SJCRH30 (cell line): ENCODE measurements at regions not wholly inside any gene's neighbourhood (a gene's known extent, or its start where the extent isn't known, plus 50 kb on each side); places are given as distances from the start of the nearest gene placed in this dataset.

Experiments
- DNase-seq, 2 experiments: peaks; one replicate each; pipeline ENCODE4 v3.0.0-alpha.2; 2015 to 2020
- H3K27ac ChIP-seq: fragments of 250-450 bp; sonication (Bioruptor Pico); 2 replicates; pipeline ENCODE4 v1.5.1; 2020; ENCODE audit warnings: mild to moderate bottlenecking, moderate library complexity
- H3K27me3 ChIP-seq: fragments of 250-450 bp; sonication (Bioruptor Pico); 2 replicates; pipeline ENCODE4 v1.5.1; 2020; ENCODE audit warnings: mild to moderate bottlenecking, moderate library complexity
- H3K36me3 ChIP-seq: fragments of 250-450 bp; sonication (Bioruptor Pico); 2 replicates; pipeline ENCODE4 v1.5.1; 2020; ENCODE audit warnings: mild to moderate bottlenecking, moderate library complexity
- H3K4me1 ChIP-seq: fragments of 250-450 bp; sonication (Bioruptor Pico); 2 replicates; pipeline ENCODE4 v1.5.1; 2020; ENCODE audit warnings: mild to moderate bottlenecking, moderate library complexity
- H3K4me3 ChIP-seq: fragments of 250-450 bp; sonication (Bioruptor Pico); 2 replicates; pipeline ENCODE4 v1.5.1; 2020; ENCODE audit warnings: mild to moderate bottlenecking, moderate library complexity
- H3K9me3 ChIP-seq: fragments of 250-450 bp; sonication (Bioruptor Pico); replicated peaks from 2 replicates; pipeline ENCODE4 v1.5.1; 2020; ENCODE audit warnings: mild to moderate bottlenecking, moderate library complexity

GRCh38 chr15:25060996-25061620 is 106.3 kb downstream of the SNRPN start:
- no peak for DNase-seq
- no peaks in the 10 kb centered on the region for H3K27me3 ChIP-seq
- no peak overlapping the region for H3K4me3 ChIP-seq
- H3K4me1 ChIP-seq = no peaks in the 10 kb centered on the region
- H3K27ac ChIP-seq = no peak overlapping the region
- H3K36me3 ChIP-seq = peaks cover 2% of the 10 kb centered on the region; the same call in 1 of the 2 replicates
- H3K9me3 ChIP-seq = no peaks in the 10 kb centered on the region; the same call in none of the 2 replicates

DNA sequence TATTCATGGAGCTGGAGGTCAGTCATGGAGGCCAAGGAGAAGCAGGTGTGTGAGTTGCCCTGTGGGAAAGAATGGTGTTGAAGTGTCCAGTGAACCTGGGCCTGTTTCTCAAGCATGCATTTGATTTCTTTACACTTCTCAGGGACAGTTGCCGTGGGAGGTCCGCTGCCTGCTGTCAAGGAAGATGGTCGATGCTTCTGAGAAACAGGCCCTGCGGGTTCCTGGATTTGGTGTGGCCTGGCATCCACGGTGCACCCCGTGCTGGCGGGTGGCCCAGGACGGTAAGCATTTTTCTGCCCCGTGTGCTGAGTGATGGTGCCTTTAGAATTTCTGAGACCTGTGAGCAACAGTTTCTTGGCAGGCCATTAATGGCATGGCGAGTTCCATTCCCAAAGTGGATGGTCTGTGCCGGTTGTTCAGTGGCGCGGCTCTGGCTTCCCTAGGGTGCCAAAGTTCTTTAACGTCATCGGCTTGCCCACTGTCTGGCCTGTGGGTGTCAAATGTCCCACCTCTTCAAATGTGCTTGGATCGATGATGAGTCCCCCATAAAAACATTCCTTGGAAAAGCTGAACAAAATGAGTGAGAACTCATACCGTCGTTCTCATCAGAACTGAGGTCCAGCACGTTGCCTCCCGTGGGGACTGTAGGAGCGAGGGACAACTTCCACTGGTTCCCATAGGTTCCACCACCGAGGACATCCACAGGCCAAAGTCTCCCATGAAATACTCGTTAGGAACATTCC is 107.2 kb downstream of the SNRPN start:
- peaks cover 3% of the 10 kb centered on the region; the same call in 1 of the 2 replicates for H3K36me3 ChIP-seq
- no peaks in the 10 kb centered on the region; the same call in 1 of the 2 replicates for H3K9me3 ChIP-seq
- no peak overlapping the region for H3K4me3 ChIP-seq
- no peak for DNase-seq
- no peak overlapping the region for H3K27ac ChIP-seq
- H3K27me3 ChIP-seq = no peaks in the 10 kb centered on the region
- H3K4me1 ChIP-seq = no peaks in the 10 kb centered on the region

- H3K4me1 ChIP-seq = no peaks in the 10 kb centered on the region
- no peak for DNase-seq
- H3K9me3 ChIP-seq = no peaks in the 10 kb centered on the region; the same call in 1 of the 2 replicates
- no peak overlapping the region for H3K4me3 ChIP-seq
- no peaks in the 10 kb centered on the region for H3K27me3 ChIP-seq
- no peak overlapping the region for H3K27ac ChIP-seq
- H3K36me3 ChIP-seq = peaks cover 3% of the 10 kb centered on the region; the same call in 1 of the 2 replicates
These were observed 108.0 kb downstream of the SNRPN start for GRCh38 chr15:25062551-25063430.

DNA sequence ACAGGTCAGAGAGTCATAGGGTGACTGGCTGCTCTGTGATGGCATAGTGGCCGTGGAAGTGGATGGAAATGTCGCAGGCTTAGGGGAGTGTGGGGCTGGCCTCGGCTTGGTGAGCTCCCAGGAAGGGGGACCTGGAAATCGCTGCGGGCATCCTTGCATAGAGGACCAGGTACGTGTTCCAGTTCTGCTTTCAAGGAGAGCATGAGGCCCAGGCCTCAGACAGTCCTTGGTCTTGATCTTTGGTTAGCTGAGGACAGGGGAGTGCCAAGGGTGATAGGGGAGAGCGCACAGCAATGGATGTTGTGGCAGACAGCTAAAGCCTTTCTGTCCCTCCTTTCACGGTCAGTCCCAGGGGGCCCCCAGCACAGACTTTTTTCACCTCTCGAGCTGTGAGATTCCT is 110.5 kb downstream of the SNRPN start:
- Histone ChIP-seq H3K27ac (no peak overlapping the region), H3K9me3 (peaks cover 3% of the 10 kb centered on the region; the same call in 1 of the 2 replicates), H3K4me1 (no peaks in the 10 kb centered on the region), H3K27me3 (no peaks in the 10 kb centered on the region), H3K36me3 (peaks cover 7% of the 10 kb centered on the region; the same call in 1 of the 2 replicates), H3K4me3 (no peak overlapping the region)
- no peak for DNase-seq

- Histone ChIP-seq H3K27ac (no peak overlapping the region), H3K9me3 (peaks cover 3% of the 10 kb centered on the region; the same call in 1 of the 2 replicates), H3K27me3 (no peaks in the 10 kb centered on the region), H3K4me1 (no peaks in the 10 kb centered on the region), H3K36me3 (peaks cover 7% of the 10 kb centered on the region; the same call in 1 of the 2 replicates), H3K4me3 (no peak overlapping the region)
- no peak for DNase-seq
These were observed 111.1 kb downstream of the SNRPN start for GRCh38 chr15:25065876-25066275.

DNA sequence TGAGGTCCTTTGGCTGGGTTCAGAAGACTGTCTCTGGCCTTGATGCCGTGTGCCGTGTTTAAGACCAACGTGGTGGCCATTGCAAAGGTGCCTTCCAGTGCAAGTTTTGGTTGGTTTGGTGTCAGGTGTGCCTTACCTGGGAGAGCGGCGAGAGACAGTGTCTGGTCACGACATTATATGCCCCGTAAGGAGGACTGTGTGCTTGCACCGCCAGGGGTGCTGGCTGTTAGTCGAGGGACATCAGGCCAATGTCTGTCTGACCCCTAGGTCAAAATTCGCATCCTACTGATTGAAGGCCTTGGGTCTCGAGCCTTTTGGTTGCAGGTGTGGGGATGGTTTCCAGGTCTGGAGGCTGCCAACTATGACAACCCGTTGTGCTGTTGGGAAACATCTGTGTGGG is 111.9 kb downstream of the SNRPN start:
- no peaks in the 10 kb centered on the region for H3K27me3 ChIP-seq
- no peak overlapping the region for H3K4me3 ChIP-seq
- no peak overlapping the region for H3K27ac ChIP-seq
- DNase-seq = no peak
- peaks cover 5% of the 10 kb centered on the region; the same call in 1 of the 2 replicates for H3K9me3 ChIP-seq
- H3K4me1 ChIP-seq = no peaks in the 10 kb centered on the region
- H3K36me3 ChIP-seq = peaks cover 7% of the 10 kb centered on the region; the same call in 1 of the 2 replicates

DNA sequence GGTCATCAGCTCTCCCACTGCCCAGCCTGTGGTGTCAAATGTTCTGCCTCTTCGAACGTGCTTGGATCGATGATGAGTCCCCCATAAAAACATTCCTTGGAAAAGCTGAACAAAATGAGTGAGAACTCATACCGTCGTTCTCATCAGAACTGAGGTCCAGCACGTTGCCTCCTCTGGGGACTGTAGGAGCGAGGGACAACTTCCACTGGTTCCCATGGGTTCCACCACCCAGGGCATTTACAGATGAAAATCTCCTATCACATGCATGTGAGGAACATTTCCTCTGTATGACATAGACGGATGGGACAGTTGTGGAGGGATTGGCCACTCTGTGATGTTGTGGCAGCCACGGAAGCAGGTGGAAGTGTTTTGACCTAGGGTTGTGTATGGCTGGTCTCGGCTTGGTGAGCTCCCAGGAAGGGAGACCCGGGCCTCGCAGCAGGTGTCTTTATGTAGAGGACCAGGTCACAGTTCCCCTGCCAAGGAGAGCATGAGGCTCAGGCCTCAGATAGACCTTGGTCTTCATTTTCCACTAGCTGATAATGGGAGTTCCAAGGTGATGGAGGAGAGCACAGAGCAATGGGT is 113.0 kb downstream of the SNRPN start:
- Histone ChIP-seq H3K4me3 (no peak overlapping the region), H3K36me3 (peaks cover 7% of the 10 kb centered on the region; the same call in 1 of the 2 replicates), H3K27ac (no peak overlapping the region), H3K27me3 (no peaks in the 10 kb centered on the region), H3K9me3 (peaks cover 5% of the 10 kb centered on the region; the same call in 1 of the 2 replicates), H3K4me1 (no peaks in the 10 kb centered on the region)
- no peak for DNase-seq

GRCh38 chr15:25068696-25069095 is 113.9 kb downstream of the SNRPN start:
- Histone ChIP-seq H3K27ac (no peak overlapping the region), H3K4me1 (no peaks in the 10 kb centered on the region), H3K4me3 (no peak overlapping the region), H3K27me3 (no peaks in the 10 kb centered on the region), H3K36me3 (peaks cover 10% of the 10 kb centered on the region; the same call in 1 of the 2 replicates), H3K9me3 (peaks cover 14% of the 10 kb centered on the region; the same call in 1 of the 2 replicates)
- no peak for DNase-seq

GRCh38 chr15:25070353-25070963 is 115.7 kb downstream of the SNRPN start:
- H3K4me1 ChIP-seq = no peaks in the 10 kb centered on the region
- DNase-seq = no peak

DNA sequence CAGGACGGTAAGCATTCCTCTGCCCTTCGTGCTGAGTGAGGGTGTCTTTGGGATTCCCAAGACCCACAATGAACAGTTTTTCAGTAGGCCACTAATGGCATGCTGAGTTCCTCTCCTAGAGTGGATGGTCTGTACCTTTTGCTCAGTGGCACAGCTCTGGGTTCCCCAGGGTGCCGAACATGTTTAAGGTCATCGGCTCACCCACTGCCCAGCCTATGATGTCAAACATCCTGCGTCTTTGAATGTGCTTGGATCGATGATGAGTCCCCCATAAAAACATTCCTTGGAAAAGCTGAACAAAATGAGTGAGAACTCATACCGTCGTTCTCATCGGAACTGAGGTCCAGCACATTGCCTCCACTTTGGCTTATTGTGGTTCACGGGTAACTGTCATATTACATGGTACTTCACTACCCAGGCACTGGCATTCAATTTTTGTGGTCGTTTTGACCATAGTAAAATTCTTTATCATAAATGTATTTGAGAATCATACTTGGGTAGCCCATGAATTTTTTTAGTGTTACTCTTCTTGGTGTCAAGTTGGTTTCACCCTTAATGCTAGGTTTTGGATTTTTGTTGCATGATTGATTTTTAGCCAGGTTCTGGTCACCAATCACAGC is 118.2 kb downstream of the SNRPN start:
- no peak overlapping the region for H3K27ac ChIP-seq
- H3K27me3 ChIP-seq = no peaks in the 10 kb centered on the region
- peaks cover 14% of the 10 kb centered on the region; the same call in 1 of the 2 replicates for H3K36me3 ChIP-seq
- H3K4me3 ChIP-seq = no peak overlapping the region
- no peaks in the 10 kb centered on the region for H3K4me1 ChIP-seq
- DNase-seq = no peak
- H3K9me3 ChIP-seq = peaks cover 16% of the 10 kb centered on the region; the same call in 1 of the 2 replicates

More at GRCh38 chr15:25070353-25070963, 115.7 kb downstream of the SNRPN start:
- Histone ChIP-seq H3K9me3 (peaks cover 14% of the 10 kb centered on the region; the same call in 1 of the 2 replicates), H3K36me3 (peaks cover 17% of the 10 kb centered on the region; the same call in 1 of the 2 replicates), H3K4me3 (no peak overlapping the region), H3K27me3 (no peaks in the 10 kb centered on the region), H3K27ac (no peak overlapping the region)

DNA sequence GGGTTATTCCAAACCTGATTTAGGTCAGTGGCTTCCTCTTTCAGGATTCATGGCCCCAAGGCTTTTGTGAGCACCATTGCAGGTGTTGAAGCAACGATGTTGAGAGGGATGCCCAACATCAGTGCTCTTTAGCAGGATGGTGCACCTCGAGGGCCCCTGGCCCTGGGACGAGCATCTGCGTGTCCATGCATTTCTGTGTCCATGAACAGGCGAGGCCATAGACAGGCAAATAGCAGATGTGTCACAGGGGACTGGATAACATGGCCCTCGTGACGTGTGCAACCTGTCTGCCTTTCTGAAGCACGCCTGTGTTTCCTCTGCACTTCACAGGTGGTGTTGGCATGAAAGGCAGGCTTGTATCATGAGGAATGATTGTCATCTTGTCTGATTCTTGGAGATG is 132.3 kb downstream of the SNRPN start:
- Histone ChIP-seq H3K4me1 (no peaks in the 10 kb centered on the region), H3K27ac (no peak overlapping the region), H3K9me3 (no peaks in the 10 kb centered on the region), H3K4me3 (no peak overlapping the region), H3K36me3 (no peaks in the 10 kb centered on the region; the same call in 1 of the 2 replicates), H3K27me3 (no peaks in the 10 kb centered on the region)
- no peak for DNase-seq

GRCh38 chr15:25088261-25088790 is 133.5 kb downstream of the SNRPN start:
- no peaks in the 10 kb centered on the region; the same call in 1 of the 2 replicates for H3K36me3 ChIP-seq
- H3K27ac ChIP-seq = no peak overlapping the region
- no peaks in the 10 kb centered on the region for H3K4me1 ChIP-seq
- H3K4me3 ChIP-seq = no peak overlapping the region
- no peaks in the 10 kb centered on the region for H3K27me3 ChIP-seq
- H3K9me3 ChIP-seq = no peaks in the 10 kb centered on the region
- no peak for DNase-seq

DNA sequence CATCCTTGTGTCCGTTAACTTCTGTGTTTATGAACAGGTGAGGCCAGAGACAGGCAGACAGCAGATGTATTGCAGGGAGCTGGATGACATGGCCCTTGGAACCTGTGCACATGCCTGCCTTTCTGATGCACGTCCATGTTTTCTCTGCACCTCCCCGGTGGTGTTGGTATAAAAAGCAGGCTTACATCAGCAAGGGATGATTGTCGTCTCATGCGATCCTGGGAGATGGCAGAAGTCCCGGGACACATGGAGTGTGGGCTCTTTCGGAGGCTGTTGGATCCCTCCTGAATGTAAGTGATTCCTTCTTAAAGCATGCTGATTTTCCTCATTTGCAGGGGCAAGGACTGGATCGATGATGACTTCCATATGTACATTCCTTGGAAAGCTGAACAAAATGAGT is 134.8 kb downstream of the SNRPN start:
- H3K27me3 ChIP-seq = no peaks in the 10 kb centered on the region
- no peak overlapping the region for H3K27ac ChIP-seq
- no peaks in the 10 kb centered on the region for H3K9me3 ChIP-seq
- H3K36me3 ChIP-seq = no peaks in the 10 kb centered on the region; the same call in 1 of the 2 replicates
- H3K4me1 ChIP-seq = no peaks in the 10 kb centered on the region
- no peak for DNase-seq
- no peak overlapping the region for H3K4me3 ChIP-seq
